ENCODE measurements at regions not wholly inside any gene's neighbourhood (a gene's known extent, or its start where the extent isn't known, plus 50 kb on each side); places are given as distances from the start of the nearest gene placed in this dataset.

DNA sequence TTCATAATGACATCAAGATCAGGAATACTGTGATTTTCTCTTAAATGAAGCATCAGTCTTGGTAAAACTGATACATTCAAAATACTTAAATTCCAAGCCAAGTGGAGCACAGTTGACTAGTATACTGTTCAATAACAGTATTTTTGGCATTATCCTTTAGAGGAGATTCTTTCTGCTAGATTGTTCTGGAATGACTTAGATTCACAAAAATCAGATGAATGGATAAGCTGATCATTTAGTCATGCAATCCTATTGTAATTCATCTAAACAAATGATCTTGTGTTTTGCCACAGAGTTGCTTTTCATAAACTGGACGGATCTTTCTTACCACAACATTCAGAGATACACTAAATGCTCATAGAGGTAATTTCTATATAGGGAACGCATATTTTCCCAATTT is 232.0 kb downstream of the CXXC4 start:
- TF ChIP-seq, protein P1, sequence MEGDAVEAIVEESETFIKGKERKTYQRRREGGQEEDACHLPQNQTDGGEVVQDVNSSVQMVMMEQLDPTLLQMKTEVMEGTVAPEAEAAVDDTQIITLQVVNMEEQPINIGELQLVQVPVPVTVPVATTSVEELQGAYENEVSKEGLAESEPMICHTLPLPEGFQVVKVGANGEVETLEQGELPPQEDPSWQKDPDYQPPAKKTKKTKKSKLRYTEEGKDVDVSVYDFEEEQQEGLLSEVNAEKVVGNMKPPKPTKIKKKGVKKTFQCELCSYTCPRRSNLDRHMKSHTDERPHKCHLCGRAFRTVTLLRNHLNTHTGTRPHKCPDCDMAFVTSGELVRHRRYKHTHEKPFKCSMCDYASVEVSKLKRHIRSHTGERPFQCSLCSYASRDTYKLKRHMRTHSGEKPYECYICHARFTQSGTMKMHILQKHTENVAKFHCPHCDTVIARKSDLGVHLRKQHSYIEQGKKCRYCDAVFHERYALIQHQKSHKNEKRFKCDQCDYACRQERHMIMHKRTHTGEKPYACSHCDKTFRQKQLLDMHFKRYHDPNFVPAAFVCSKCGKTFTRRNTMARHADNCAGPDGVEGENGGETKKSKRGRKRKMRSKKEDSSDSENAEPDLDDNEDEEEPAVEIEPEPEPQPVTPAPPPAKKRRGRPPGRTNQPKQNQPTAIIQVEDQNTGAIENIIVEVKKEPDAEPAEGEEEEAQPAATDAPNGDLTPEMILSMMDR (conservative IDR thresholded peaks at IDR 0.05; ENCODE audit: low read depth, low read length), result no peak
- no peak for TF ChIP-seq EZH2phosphoT487 (IDR thresholded peaks at IDR 0.05; ENCODE audit: borderline replicate concordance, low read length)
- TF ChIP-seq EZH2 (IDR thresholded peaks at IDR 0.05; ENCODE audit: low read length, unreplicated experiment), result no peak

Measured in PC-3 (cell line).